HG02943 (cell line): ENCODE measurements at regions not wholly inside any gene's neighbourhood (a gene's known extent, or its start where the extent isn't known, plus 50 kb on each side); places are given as distances from the start of the nearest gene placed in this dataset.
"Not testable (repeated sequence)": the region's sequence is repeated elsewhere in the genome, so short reads cannot be mapped to it uniquely, and the experiment has no call there.

ENCODE experiments used
- ATAC-seq: cut with Tn5 transposase; IDR thresholded peaks from one replicate; pipeline ENCODE4 v1.9.1; 2021; ENCODE audit warnings: mild to moderate bottlenecking, low read depth, moderate library complexity; ENCODE audit not compliant: unreplicated experiment

GRCh38 chr10:117458571-117458970 is 83.3 kb upstream of the PDZD8 start:
- ATAC-seq = no peak

- ATAC-seq = no peak
Measured at GRCh38 chr10:117457932-117458331, 82.7 kb upstream of the PDZD8 start.

DNA sequence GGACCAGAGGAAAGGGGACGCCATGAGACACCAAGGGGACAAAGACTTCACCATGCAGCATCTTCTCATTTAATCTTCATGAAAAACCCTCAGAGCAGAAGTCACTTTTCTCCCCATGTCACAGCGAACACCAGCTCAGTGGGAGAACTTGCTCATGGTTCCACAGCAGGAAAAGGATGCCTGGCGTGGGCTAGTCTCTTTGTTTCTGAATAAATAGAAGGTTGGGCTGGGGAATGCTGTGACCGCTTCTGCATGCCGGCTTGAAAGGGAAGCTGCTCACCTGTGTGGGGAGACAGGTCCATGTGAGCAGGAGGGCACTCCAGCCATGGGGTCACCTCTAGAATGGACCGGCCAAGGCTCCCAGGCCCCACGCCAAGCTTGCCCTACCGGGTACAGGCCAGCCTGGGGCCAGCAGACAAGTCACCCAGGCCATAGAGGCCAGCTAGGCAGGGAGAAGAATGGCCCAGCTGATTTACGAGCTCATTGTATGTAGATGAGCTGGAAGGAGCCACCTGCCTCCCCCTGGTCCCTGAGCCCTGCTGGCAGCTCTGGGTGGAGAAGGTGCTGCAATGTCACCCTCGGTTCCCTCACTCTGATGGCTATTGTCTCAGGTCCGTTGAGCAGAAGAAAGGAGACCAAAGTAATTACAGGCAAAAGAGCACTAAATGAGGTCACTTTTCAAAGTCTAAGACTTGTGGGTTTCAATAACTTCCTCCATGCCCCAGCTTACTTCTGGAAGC is 82.0 kb upstream of the PDZD8 start:
- ATAC-seq = no peak

DNA sequence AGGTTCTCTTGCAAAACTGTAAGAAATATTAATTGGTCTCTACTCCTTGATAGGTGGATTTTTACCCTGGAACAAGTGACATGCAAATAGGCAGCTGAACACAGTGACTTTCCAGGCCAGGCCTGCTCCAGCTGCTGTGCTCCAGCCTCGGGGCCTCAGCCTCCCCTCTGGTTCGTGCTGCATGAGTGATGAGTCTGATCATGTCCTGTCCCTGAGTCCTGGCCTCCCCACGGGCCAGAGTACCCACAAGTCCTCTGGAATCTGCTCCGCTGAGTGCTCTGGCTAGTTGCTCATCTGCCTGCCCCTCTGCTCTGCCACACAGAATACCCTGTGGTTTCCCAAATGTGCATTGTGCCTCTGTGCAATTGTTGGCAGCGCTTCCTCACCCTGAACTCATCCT is 80.1 kb upstream of the PDZD8 start:
- ATAC-seq = no peak

GRCh38 chr10:117454502-117454901 is 79.3 kb upstream of the PDZD8 start:
- no peak for ATAC-seq

- not testable (repeated sequence) for ATAC-seq
Measured at GRCh38 chr10:117453484-117453883, 78.2 kb upstream of the PDZD8 start.

DNA sequence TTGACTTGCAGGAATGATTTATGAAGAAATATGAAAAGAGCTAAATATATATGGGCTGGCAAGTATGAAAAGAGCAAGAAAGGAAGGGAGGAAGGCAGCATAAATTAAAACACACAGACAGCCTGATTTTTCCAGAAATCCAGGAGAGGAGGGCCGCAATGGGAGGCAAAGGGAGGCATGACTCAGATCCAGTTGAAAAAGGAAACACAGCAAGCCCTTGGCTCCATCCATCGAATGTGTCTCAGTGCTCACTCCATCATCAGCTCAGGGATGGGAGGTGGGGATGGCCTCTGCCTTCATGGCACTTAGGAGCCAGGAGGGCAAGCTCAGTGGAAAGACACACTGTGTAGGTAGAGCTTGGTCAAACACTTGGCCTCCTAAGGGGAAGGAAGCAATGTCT is 75.7 kb upstream of the PDZD8 start:
- ATAC-seq = no peak

- ATAC-seq = no peak
Measured at GRCh38 chr10:117449636-117450035, 74.4 kb upstream of the PDZD8 start.

GRCh38 chr10:117448802-117449201 is 73.6 kb upstream of the PDZD8 start:
- no peak for ATAC-seq

DNA sequence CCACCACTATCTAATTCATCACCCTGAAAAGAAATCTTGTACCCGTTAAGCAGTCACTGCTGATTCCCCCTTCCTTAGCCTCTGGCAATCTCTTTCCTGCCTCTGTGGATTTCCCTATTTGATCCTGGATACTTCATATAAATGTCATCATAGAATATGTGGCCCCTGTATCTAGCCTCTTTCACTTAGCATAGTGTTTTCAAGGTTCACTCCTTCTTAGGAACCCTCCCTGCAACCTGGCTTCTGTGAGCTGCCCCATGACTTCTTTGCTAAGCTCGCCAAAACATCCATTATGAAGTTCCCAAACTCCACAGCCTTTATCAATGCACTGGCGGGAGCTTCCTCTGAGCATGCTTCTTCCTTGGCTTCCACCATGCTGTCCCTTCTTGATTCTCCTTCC is 70.8 kb upstream of the PDZD8 start:
- ATAC-seq = no peak

DNA sequence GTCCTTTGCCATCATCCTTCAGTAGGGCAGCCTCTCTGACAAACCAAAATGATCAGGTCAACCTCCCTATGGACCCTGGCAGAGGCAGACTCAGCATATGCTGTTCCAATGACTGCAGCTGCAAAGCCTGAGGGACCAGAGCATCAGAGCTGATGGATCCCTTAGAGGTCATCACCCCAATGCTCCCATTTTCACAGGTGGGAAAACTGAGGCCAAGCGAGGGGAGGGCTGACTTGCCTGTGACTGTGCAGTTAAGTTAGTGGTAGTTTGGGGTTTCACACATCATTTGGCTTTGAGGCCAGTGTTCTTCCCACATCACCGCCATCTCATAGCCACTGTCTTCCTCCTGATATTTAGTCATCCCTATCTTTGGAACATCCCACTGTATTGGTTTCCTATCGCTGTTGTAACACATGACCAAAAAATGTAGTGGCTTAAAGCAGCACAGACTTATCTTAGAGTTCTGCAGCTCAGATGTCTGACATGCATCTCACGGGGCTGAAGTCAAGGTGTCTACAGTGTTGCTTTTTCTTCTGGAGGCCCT is 69.3 kb upstream of the PDZD8 start:
- no peak for ATAC-seq

DNA sequence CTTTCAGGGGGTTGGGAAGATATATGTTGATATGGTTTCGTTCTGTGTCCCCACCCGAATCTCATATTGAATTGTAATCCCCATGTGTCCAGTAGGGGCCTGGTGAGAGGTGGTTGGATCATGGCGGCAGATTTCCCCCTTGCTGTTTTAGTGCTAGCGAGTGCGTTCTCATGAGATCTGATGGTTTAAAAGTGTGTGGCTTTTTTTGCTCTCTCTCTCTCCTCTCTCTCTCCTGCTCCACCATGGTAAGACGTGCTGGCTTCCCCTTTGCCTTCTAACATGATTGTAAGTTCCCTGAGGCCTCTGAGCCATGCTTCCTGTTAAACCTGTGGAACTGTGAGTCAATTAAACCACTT is 68.4 kb upstream of the PDZD8 start:
- ATAC-seq = no peak

DNA sequence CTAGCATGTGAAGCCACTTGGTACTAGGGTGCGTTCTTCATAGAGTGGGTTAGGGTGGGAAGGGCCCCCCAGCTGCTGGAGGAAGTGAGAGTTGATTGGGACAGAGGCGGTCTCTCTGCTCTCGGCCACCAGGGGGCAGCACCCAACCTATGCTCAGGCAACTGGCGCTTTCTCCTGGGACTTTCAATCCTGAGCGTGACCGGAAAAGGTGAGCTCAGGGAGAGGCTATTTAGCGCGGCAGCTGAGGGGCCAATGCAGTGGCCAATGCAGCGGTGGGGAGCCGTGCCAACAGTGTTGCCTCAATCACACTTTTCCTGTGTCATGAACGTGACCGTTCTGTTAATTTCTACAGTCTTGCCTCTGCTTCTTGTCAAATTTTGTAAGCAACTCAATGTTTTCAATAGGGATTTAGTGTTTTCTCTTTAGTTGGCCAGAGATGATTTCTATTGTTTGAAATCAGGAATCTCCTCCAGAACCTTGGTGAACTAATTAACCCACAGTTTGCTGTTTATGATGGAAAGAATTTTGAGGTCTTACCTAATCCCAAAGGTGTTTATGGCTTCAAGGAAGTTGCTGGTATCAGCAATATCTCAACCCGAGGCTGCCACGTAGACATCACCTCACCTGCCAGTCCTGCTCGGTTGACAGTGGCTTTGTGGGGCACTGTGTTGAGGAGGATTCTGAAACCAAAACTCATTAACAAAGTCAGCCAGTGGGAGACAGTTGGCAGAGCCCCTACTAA is 67.9 kb upstream of the PDZD8 start:
- no peak for ATAC-seq

- no peak for ATAC-seq
Measured at GRCh38 chr10:117442521-117442920, 67.3 kb upstream of the PDZD8 start.

- peak; percentile 79 for ATAC-seq
Measured at GRCh38 chr10:117441812-117442443, 66.7 kb upstream of the PDZD8 start.

- ATAC-seq = no peak
Measured at GRCh38 chr10:117441361-117441760, 66.1 kb upstream of the PDZD8 start.

- no peak for ATAC-seq
Measured at GRCh38 chr10:117439243-117439912, 64.1 kb upstream of the PDZD8 start.

DNA sequence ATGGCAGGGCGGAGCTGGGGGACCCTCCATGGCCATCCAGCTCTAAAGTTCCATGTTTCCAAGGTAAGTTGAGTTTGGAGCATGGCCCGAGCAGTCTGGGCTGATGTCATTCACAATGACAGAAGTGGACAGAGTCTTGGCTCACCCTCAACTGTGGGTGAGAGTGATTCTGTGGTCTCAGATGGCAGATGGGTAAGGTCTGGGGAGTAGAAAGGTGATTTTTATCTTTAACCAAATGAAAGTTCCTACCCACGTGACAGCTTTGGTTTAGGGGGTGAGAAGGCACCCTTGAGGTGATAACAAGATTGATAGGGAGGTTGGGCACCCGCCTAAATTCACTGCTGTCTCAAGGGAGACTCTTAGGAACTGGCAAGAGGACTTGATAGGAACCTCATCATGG is 57.6 kb upstream of the PDZD8 start:
- no peak for ATAC-seq

DNA sequence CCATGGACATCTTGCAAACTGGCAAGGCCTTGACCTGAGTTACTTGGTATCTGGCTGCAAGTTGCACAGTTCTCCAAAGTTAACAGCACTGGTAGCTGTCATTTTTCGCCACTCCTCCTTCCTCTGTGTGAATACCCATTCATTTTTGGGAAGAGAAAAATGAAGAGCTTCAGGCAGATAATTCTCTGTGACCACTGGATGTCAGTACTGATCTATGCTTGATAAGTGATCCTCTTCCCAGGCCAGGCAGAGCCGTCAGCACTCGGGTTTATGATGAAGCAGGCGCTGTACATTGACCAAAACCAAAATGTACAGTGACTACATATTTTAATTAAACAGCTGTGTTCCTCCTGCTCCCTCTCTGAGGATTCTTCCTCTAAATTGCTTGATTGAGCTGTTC is 55.9 kb upstream of the PDZD8 start:
- no peak for ATAC-seq

- ATAC-seq = not testable (repeated sequence)
Measured at GRCh38 chr10:117430535-117430934, 55.3 kb upstream of the PDZD8 start.
